COLO668 (cell line): ENCODE measurements at regions not wholly inside any gene's neighbourhood (a gene's known extent, or its start where the extent isn't known, plus 50 kb on each side); places are given as distances from the start of the nearest gene placed in this dataset.
"Not testable (repeated sequence)": the region's sequence is repeated elsewhere in the genome, so short reads cannot be mapped to it uniquely, and the experiment has no call there.

Experiments used
- DNase-seq: peaks from one replicate; lab custom pipeline; 2025; ENCODE audit not compliant: unreplicated experiment; lab: John Stamatoyannopoulos, UW

GRCh38 chr14:101307162-101307561, 254.1 kb upstream of the DIO3 start:
- not testable (repeated sequence) for DNase-seq

GRCh38 chr14:101311186-101311585, 250.1 kb upstream of the DIO3 start:
- not testable (repeated sequence) for DNase-seq

GRCh38 chr14:101313268-101313667, 248.0 kb upstream of the DIO3 start:
- no peak for DNase-seq

GRCh38 chr14:101315802-101316296, 245.4 kb upstream of the DIO3 start:
- no peak for DNase-seq

- no peak for DNase-seq
Measured at GRCh38 chr14:101318271-101318670, 243.0 kb upstream of the DIO3 start.

- DNase-seq: no peak
Measured at GRCh38 chr14:101320396-101320795, 240.9 kb upstream of the DIO3 start.

GRCh38 chr14:101322223-101322622, 239.1 kb upstream of the DIO3 start:
- no peak for DNase-seq

- no peak for DNase-seq
Measured at GRCh38 chr14:101323111-101323510, 238.2 kb upstream of the DIO3 start.

GRCh38 chr14:101323614-101324235, 237.6 kb upstream of the DIO3 start:
- DNase-seq: not testable (repeated sequence)

- no peak for DNase-seq
Measured at GRCh38 chr14:101325319-101325718, 236.0 kb upstream of the DIO3 start.

GRCh38 chr14:101328412-101329028, 232.8 kb upstream of the DIO3 start:
- DNase-seq: no peak

GRCh38 chr14:101330416-101331140, 230.7 kb upstream of the DIO3 start:
- no peak for DNase-seq

GRCh38 chr14:101331141-101331525, 230.2 kb upstream of the DIO3 start:
- DNase-seq: no peak

- no peak for DNase-seq
Measured at GRCh38 chr14:101331661-101332169, 229.6 kb upstream of the DIO3 start.

- DNase-seq: no peak
Measured at GRCh38 chr14:101332281-101332680, 229.0 kb upstream of the DIO3 start.

GRCh38 chr14:101333335-101334280, 227.7 kb upstream of the DIO3 start:
- DNase-seq: no peak

- no peak for DNase-seq
Measured at GRCh38 chr14:101334656-101335055, 226.6 kb upstream of the DIO3 start.

GRCh38 chr14:101335061-101335661, 226.1 kb upstream of the DIO3 start:
- DNase-seq: no peak

- DNase-seq: no peak
Measured at GRCh38 chr14:101336183-101336582, 225.1 kb upstream of the DIO3 start.

- DNase-seq: no peak
Measured at GRCh38 chr14:101337053-101337452, 224.2 kb upstream of the DIO3 start.
